ENCODE measurements at regions not wholly inside any gene's neighbourhood (a gene's known extent, or its start where the extent isn't known, plus 50 kb on each side); places are given as distances from the start of the nearest gene placed in this dataset.

GRCh38 chr20:11172881-11173280 is 499.1 kb upstream of the JAG1 start:
- no peak for TF ChIP-seq CTCF (IDR thresholded peaks at IDR 0.05)
- TF ChIP-seq POLR2A (IDR thresholded peaks at IDR 0.05): no peak
